Medulla oblongata (tissue), 1 donor: ENCODE measurements at regions not wholly inside any gene's neighbourhood (a gene's known extent, or its start where the extent isn't known, plus 50 kb on each side); places are given as distances from the start of the nearest gene placed in this dataset.
"Not testable (repeated sequence)": the region's sequence is repeated elsewhere in the genome, so short reads cannot be mapped to it uniquely, and the experiment has no call there.

Source experiments
- DNase-seq: peaks from one replicate; pipeline ENCODE4 v3.0.0-alpha.2; 2015; ENCODE audit errors: extremely low spot score

DNA sequence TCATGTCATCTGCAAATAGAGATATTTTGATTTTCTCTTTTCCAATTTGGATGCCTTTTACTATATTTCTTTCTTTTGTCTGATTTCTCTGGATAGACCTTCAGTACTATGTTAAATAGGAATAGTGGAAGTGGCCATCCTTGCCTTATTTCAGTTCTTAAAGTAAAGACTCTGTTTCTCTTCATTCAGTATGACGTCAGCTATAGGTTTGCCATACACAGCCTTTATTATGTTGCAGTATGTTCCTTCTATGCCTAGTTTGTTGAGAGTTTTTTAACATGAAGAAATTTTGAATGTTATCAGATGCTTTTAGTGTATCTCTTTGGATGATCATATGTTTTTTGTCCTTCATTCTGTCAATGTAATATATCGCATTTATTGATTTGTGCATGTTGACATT, 566.7 kb upstream of the ROBO1 start:
- no peak for DNase-seq

DNA sequence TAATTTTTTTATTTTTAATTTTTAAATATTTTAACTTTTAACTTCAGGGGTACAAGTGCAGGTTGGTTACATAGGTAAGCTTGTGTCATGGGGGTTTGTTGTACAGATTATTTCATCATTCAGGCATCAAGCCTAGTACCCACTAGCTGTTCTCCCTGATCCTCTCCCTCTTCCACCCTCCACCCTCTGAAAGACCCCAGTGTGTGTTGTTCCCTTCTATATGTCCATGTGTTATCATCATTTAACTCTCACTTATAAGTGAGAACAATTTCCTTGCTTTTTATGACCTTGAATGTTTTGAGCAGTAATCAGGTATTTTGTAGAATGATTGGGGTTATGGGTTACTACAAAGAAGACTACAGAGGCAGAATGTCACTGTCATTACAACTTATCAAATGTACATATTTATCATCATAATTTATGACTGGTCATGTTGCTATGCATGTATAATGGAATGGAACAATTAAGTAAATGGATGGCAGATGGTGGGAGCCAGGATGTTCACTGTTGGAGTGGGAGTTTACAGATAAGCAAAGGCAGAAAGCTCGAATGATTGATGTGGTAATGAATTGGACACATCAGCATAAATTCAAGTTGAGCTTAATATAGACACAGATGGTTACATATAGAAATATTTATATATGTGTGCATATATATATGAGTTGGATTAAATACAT, 563.8 kb upstream of the ROBO1 start:
- DNase-seq, result no peak

DNA sequence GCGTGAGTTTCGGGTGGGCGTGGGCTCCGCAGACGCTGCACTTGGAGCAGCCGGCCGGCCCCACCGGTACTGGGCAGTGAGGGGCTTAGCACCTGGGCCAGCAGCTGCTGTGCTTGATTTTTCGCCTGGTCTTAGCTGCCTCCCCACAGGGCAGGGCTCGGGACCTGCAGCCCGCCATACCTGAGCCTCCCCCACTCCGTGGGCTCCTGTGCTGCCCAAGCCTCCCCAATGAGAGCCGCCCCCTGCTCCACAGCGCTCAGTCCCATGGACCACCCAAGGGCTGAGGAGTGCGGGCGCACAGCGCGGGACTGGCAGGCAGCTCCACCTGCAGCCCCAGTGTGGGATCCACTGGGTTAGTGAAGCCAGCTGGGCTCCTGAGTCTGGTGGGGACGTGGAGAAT, 546.7 kb upstream of the ROBO1 start:
- not testable (repeated sequence) for DNase-seq

DNA sequence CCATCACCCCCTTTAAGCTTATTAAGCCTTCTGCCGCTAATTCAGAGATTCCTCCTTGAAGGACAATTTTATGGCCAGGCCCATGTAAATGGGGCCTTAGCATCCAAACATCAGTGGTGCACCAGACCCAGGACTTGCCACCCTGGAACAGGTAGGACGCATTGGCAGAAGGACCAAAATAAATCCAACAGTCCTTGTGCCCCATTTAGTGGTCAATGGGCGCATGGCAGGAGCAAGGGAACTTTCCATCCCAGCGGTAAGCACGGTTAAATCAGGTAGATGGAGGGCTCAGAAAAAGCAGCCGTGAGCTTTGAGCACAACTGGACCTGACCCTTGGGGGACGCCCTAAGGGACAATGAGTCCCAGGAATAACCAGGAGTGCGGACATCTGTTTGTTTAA, 540.8 kb upstream of the ROBO1 start:
- DNase-seq, result no peak

DNA sequence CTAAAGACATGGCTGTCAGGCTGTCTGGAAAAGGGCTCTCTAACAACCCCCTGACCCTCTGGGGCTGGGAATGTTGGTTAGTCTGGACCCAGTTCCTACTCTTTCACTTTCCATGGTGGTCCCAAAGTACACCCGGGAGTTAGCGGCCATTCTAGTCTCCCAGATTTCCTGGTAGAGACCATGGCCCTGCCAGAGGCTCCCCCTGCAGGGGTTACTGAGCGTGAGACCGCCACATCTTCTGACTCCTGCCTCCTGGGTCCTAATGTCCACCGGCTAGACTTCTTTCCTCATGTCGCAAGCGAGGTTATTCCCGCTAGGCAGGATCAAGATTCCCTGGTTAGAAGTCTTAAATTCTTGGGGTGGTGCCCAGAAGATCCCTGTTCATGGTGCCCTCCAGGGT, 540.0 kb upstream of the ROBO1 start:
- no peak for DNase-seq

DNA sequence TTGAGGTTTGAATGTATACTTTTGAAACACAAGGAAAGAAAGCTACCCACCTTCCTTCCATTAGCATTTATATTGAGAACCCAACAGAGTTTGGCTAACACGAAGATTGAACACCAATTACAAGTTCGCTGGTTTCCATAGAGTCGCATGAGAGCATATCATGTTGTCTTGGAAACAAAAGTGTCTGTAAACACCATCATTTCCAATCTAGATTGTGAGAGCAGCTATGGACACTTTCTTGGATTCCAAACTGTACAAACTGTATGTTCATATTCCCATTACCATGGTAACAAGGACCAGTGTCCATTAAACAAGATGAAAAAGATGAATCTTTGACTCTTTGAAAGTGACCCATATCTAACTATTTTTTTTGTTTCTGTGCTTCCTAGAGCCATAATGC, 529.9 kb upstream of the ROBO1 start:
- no peak for DNase-seq

DNA sequence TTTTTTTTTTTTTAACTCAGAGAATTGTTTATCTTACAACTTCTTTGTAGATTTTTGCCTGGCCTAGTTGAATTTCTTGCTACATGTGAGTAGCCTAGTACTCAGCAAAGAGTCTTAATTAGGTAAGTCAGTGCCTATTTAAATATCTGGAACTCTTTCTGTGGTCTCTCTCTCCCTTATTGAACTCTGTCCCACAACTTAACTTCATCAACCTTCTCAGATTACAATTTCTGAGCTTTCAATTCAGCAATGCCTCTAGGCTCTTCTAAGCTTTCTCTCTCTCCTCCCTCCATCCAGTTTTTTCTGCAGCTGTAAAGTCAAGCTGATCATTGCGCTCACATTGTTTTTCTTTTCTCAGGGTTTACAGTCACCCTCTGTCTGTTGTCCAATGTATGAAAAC, 517.6 kb upstream of the ROBO1 start:
- no peak for DNase-seq

DNA sequence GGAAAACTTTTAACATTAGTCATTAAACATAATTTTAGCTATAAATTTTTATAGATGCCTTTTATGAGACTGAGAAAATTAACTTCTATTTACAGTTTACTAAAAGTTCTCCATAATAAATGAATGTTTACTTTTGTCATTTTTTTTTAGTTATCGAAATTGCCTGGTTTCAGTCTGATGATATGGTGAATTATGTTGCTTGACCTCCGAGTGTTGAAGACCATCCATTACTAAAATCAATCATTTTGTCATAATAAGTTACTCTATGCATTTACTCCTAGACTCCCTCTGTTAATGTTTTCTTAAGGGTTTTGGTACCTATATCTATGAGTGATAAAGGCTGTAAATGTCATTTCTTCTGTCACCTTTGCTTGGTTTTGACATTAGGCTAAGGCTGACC, 516.0 kb upstream of the ROBO1 start:
- no peak for DNase-seq

DNA sequence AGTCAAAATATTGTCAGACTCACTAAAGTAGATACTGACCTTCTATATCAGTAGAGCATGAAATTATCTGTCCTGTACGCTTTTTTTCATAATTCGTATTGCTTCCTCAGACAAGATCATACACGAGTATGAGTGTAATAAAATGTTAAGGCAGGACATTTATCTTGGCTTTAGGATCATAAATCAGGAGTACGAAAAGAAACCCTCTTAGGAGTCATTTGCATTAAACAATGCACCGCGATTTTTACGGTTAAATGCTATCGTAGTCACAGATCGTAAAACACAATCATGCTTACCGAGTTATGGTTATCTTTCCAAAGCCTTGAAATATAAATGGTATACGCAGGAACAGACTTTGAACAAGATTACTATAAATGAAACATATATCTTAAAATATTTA, 510.3 kb upstream of the ROBO1 start:
- no peak for DNase-seq

DNA sequence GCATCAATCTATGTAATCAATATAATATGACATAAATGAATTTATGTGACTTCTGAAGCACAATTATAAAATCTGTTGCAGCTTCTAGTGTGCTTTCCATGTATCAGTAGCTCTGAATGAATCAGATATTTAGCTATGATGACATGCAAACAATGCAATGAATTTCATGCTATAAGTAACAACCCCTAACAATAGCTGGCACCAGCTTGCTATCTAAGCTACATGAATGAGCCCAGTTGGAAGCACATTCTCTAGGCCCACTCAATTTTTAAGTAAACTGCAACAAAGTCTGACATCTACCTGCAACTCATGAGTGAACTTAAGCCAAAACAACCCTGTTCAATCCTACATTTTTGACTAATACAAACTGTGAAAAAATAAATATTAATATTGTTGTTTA, 507.3 kb upstream of the ROBO1 start:
- no peak for DNase-seq

DNA sequence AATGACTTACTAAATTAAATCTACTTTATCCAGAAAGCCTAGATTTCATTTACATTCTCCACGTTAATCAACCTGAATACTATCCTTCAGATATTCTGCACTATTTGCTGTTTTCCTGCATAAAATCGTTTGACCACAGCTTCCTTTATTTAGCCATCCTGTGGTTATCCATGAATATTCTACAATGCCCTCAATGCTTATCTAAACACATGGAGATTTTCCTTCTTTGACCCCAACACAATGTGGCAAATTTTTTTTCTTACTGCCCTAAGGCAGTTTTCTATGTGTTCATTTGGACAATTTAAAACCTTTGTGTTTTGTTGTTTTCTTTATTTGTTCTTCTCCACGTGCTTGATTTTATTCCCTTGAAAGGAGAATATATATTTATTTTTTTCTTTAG, 495.5 kb upstream of the ROBO1 start:
- no peak for DNase-seq

DNA sequence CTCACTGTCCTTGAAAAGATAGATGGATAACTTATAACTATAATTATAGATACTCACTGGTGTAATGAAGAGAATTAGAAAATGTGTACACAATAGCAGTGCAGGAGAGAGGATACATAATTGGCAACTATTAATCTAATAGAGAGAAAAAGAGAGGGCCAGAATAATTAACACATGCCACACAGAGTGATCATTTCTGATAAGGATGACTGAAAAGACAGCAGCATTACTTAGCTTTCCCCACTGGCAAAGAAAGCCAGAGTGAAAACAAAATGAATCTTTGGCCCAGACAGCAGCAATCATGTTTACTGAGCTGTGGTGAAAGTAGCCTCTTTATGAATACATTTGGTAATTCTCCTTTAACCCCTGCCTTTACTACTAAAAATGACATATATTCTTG, 493.3 kb upstream of the ROBO1 start:
- DNase-seq, result no peak

DNA sequence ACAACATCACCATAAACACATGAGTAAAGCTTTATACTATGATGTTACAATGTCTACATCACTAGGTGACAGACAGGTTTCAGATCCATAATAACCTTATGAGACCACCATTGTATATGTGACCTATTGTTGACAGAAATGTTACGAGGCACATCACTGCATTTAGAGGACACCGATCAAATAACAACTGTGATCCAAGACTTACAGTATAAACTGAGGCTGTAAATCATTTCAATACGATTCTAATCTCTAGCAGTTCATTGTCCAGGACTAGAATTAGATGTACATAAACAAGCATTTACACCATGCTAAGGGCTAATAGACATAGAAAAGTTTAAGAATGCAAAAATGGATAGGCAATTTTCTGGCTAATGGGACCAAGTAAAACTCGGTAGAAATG, 491.9 kb upstream of the ROBO1 start:
- DNase-seq, result no peak

DNA sequence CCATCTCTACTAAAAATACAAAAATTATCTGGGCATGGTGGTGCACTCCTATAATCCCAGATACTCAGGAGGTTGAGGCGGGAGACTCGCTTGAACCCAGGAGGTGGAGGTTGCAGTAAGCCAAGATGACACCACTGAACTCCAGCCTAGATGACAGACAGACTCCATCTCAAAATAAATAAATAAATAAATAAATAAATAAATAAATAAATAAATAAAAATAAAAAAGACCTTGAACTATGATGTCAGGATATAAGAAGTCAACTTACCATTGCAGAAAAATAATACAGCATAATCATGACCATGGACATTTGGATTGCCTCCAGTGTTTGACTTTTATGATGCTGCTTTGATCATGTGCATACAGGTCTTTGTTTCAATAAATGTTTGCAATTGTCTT, 484.3 kb upstream of the ROBO1 start:
- no peak for DNase-seq

DNA sequence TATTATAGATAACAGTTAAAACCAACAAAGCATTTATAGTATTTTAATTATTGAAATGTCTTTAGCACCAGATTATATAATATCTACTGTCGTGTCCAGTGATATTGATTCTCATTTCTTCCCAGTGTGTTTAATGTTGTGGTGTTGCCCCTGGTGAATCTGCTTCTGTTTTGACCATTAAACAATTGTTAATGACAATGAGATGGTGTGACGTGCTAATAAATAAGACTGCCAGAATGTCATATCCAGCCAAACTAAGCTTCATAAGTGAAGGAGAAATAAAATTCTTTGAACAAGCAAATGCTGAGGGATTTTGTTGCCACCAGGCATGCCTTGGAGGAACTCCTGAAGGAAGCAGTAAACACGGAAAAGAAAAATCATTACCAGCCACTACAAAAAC, 480.0 kb upstream of the ROBO1 start:
- no peak for DNase-seq

DNA sequence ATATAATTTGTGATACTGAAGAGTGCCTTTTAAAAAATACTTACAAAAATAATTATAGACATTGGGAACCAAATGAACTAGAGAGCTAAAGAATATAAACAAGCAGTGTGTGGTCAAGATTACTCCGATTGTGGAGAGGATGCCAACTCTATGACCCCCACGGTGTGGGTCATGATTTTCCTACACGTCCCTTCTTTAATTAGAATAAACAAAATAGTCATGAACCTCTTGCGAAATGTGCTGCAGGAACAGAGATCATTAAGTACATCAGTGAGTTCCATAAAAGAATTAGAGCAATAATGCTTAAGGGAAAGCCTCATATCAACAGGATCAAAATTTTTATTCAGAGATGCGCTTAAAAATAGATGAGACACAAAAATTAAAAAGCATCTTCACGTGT, 476.6 kb upstream of the ROBO1 start:
- DNase-seq, result no peak

DNA sequence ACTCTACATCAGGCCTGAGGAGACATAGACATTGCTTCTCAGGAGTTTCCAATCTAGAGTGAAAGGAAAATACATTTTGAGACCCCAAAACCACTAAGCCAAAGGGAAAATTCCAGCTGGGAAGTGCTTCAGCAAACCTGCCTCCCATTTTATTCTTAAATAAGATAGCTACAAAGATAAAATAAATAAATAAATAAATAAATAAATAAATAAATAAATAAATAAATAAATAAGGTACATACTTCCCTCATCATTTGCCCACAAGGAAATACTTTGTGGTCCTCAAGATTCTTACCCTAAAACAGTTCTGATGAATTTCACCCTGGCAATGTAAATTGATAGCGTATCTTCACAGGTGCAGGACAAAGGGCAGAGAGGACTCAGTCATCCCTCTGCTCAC, 474.0 kb upstream of the ROBO1 start:
- DNase-seq, result no peak

DNA sequence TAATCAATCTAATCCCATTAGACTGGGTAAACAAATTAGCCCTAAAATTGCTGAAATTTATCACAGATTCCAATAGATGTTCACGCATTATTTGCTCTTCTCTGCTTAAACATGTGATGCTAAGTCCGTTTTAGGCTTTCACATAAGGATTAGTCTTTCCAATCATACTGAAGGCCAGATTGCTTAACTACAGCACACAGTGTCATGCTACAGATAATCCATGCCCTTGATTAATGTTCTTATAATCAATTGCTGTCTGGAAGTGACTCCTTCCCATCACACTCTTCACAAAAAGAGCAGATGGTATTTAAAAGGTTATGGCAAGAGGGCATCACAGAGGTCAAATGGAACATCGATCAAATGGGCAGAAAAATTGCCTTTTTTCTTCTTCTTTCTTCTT, 471.5 kb upstream of the ROBO1 start:
- DNase-seq, result no peak

DNA sequence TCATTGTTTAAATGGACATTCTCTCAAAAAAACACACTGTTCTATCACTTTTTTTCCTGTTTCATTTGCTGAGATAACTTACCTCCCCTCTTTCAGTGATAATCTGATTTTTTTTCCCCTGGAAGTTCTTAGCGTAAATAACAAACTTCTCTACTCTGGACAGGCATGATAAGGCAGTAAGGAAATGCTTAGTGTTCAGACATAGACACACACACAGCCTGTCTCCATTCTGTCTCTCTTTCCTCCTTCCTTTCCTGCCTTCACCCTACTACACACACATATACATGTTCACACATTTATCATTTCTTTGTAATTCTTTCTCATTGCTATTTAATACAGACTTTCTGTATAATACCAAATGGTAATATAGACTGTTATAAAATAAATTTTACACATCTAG, 470.8 kb upstream of the ROBO1 start:
- no peak for DNase-seq

DNA sequence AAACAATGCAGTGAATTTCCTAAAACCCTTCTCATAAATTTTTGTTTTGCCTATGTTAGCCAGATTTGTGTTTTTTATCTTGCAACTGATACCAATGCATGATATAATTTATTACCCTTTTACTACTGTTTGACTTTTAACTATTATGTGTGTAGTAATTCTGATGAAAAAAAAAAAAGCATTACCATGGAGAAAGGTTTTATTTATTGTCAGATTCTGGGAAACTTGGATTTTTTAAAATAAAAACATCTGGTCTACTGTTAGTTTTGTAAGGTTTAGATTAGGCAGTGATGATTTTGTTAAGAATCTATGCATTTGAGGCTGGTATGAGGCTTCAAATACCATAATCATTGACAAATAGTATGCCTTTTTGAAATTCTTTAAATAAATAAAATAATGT, 470.4 kb upstream of the ROBO1 start:
- DNase-seq, result no peak

DNA sequence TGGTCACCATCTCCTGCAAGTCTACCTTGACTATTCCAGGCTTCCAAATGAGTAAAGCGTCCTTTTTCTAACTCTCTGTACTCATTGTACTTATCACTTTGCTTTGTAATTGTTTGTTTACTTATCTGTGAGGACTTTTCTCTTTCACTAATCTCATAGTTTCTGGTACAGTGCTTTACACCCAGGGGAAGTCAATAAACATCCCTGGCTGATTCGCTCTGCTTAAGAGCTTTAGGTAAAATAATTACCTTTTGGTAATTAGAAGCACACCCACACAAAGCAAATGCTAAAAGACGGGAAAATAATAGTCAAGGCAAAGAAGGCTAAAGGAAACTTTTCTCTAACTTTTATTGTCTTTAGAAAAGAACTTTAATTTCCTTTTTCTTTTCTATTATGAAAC, 466.9 kb upstream of the ROBO1 start:
- no peak for DNase-seq

DNA sequence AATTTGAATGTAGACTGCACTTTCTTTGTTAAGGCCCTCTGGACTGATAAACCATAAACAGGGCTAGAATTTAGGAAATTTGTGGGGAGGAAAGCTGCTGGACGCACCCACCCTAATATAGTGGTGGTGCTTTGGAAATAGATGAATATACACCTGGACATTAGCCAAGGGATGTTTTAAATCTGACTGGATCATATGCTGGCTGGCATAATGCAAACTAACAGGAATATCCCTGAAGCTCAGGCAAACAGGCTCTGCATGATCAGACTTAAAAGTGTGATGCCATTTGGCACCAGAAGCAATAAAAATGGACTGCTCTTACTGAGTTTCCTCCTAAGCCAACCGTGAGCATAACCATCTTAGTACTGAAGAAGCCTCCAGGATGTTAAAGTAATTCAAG, 465.8 kb upstream of the ROBO1 start:
- DNase-seq, result no peak

DNA sequence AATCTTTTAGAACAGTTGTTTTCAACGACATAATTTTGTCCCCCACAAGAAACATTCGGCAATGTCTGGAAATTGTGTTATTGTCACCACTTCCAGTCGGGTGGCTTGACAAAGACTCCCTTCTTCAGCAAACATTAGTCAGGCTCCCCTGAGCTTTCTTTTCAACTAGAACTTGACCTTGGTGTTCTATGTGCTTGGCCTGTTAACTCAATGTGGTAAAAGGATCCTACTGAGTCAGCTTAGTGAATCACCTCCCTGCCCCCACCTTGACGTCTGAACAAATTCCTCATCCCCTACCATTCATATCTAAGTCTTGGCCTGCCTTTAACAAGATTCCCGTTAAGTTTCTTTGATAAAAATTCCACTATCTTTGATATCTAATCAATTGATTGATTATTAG, 465.0 kb upstream of the ROBO1 start:
- no peak for DNase-seq

DNA sequence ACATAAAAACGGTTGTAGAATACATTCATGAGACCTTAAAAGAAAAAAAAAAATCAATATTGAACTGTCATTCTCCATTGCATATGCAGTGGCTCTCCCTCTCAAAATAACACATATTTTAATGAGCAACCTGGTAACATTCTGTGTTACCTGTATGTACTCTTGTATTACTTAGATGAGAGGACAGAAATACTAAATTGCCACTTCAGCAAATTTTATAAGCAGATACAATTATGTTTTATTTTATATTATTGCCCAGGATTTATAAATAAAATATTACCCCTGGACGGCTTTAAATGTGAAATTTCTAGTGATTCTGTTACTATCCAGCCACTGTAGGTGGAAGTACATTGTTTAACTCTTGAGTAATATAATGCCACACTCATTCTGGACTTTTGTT, 463.2 kb upstream of the ROBO1 start:
- no peak for DNase-seq

DNA sequence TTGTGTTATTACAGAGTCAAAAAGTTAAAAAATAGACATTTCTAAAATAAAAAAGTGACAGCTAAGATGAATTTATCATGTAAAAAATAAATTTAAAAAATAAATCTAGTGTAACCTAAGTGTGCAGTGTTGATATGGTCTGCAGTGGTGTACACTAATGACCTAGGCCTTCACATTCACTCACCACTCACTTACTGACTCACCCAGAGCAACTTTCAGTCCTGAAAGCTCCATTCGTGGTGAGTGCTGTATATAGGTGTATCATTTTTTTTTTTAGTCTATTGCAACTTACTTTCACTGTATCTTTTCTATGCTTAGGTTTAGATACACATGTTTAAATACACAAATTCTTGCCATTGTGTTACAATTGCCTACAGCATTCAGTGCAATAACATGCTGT, 459.4 kb upstream of the ROBO1 start:
- no peak for DNase-seq
